Brain pericyte (primary cell): ENCODE measurements at regions not wholly inside any gene's neighbourhood (a gene's known extent, or its start where the extent isn't known, plus 50 kb on each side); places are given as distances from the start of the nearest gene placed in this dataset.

Source experiments
- DNase-seq: peaks from one replicate; pipeline ENCODE4 v3.0.0-alpha.2; 2012; ENCODE audit warnings: low read depth, low spot score

- no peak for DNase-seq
Observed at GRCh38 chr2:118519511-118519910, 327.9 kb downstream of the EN1 start.

- DNase-seq, result no peak
Observed at GRCh38 chr2:118510807-118511206, 336.6 kb downstream of the EN1 start.

DNA sequence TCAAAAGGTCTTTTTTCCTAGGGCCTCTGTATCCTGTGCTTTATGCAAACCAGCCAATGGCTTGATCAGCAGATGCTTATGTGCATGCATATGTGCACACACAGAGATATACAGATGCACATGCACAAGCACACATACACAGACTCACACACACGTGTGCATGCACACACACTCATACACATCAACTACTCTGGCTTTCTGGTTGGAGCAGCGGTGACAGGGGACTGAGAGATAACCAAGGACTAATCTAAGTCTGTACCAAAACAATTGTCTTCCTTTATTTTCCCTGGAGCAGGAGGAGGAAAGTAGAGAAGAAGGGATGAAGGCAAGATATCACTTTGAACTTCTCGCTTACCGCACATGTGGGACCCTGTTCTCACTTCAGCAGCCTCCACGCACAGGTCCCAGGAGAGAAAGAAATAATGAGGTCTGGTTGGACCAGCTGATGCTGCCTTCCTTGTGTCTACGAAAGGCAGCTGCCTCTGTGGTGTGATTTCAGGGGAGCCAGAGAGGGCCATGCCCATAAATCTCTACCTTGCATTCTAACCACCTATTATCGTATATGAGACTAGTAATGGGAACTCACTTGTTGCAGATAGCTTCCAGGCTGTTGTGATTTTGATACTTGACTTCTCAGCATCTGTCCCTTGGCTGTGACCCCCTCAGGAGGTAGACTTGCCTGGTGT, 338.0 kb downstream of the EN1 start:
- DNase-seq, result no peak

- no peak for DNase-seq
Observed at GRCh38 chr2:118508282-118508681, 339.2 kb downstream of the EN1 start.

GRCh38 chr2:118505436-118505835, 342.0 kb downstream of the EN1 start:
- no peak for DNase-seq

DNA sequence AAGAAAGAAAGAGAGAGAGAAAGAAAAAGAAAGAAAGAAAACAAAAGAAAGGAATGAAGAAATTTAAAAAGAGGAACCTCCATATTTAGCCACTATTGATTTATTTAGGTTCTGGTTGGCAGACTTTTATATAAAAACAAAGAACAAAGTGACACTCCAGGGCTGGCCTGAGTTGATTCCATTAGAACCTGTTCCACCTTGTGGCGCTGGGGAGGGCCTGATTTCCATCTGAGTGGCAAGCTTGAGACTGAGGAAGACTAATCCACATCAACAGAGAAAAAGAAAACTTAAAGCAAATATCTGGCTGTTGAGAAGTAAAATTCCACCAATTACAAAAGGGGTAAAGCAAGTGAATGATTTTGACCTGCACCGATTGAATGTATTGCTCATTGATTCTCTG, 345.3 kb downstream of the EN1 start:
- DNase-seq, result no peak

DNA sequence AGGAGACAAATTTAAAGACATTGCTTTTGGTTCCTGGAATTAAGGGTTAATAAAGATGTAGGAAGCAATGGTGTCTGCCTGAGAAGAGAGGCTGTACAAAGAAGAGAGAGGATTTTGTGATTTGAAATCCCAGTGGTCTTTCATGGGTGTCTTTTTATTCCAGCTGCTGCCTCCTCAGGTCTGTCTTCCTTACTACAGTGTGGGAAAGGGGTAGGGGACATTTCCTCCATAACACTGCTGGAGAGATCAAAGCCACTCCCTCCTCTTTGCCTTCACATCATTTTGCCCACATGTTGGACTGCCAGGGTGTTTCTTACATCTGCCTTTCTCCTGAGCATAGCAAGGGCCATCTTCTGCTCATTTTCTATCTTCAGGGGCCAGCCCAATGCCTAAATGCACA, 348.5 kb downstream of the EN1 start:
- no peak for DNase-seq

- no peak for DNase-seq
Observed at GRCh38 chr2:118496870-118497611, 350.4 kb downstream of the EN1 start.

- DNase-seq, result no peak
Observed at GRCh38 chr2:118496467-118496866, 351.0 kb downstream of the EN1 start.

DNA sequence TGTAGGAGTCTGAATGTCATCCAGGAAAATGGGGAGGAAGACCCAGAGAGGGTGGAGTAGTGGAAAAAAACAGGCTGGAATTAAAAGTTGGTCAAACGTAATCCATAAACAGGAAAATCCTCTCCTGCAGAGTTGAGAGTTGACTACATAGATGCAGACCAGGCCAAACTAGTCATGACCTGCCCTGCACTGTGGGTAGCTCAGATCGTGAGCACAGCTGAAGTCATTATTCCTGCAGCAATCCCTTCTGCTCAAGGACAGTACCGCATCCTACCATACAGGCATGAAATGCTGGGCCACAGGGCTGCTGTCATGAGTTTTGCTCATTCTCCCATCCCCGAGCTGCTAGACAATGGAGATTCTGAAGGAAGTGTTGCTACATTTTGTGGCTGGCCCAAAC, 352.2 kb downstream of the EN1 start:
- DNase-seq, result no peak

- no peak for DNase-seq
Observed at GRCh38 chr2:118493213-118493612, 354.2 kb downstream of the EN1 start.

DNA sequence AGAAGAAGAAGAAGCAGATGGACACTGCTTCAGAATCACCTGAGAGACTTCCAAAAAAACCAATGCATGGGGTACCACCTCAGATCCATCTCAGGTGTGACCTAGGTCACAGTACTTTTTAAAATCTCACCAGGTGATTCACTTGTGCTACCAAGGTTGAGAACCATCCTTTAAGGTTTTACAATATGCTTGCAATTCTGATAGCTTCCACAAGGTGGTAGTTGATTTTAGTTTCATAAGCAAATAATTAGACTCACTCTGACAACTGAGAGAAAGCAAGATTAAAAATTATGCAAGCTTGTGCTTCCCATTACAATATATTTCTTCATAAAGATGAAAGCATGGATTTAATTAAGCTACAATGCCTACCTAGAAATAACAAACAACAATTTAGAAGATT, 355.1 kb downstream of the EN1 start:
- DNase-seq, result no peak

DNA sequence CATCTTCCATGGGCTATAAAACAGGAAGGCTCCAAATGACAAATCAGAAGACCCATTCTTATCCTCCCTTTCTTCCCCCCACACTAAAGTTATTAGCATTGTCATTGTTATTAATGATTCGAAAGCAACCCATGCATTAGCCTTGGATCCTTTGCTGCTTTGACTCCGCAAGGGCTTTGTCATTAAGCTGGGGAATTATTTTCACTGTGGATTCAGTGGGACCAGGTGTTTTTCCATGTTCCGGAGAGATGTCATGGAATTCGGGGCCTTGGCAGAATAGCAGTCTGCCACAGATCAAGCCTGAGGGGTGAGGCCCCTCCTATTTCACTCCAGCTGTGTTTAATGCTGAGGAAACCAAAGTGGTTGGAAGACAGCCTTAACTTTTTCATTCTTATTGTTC, 357.1 kb downstream of the EN1 start:
- DNase-seq, result no peak

GRCh38 chr2:118489712-118490299, 357.6 kb downstream of the EN1 start:
- no peak for DNase-seq

DNA sequence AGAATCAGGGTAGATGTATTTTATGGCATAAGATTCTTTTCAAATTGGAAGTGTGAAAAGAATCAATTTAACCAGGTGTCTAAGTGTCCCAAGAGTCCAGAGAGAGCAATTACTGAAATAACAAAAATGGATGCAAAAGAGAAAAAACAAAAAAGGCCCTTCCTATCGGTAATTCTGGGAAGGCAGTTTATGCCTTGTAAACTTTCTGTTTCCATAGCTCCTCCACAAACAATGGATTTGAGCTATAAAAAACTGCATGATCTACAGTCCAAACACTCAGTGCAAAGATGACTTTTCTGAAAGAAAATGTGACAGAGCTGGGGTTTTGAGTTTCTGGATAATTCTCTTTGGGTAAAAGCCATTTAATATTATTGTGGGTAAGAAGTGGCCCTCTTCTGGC, 366.1 kb downstream of the EN1 start:
- no peak for DNase-seq

- DNase-seq, result no peak
Observed at GRCh38 chr2:118479020-118479419, 368.4 kb downstream of the EN1 start.

DNA sequence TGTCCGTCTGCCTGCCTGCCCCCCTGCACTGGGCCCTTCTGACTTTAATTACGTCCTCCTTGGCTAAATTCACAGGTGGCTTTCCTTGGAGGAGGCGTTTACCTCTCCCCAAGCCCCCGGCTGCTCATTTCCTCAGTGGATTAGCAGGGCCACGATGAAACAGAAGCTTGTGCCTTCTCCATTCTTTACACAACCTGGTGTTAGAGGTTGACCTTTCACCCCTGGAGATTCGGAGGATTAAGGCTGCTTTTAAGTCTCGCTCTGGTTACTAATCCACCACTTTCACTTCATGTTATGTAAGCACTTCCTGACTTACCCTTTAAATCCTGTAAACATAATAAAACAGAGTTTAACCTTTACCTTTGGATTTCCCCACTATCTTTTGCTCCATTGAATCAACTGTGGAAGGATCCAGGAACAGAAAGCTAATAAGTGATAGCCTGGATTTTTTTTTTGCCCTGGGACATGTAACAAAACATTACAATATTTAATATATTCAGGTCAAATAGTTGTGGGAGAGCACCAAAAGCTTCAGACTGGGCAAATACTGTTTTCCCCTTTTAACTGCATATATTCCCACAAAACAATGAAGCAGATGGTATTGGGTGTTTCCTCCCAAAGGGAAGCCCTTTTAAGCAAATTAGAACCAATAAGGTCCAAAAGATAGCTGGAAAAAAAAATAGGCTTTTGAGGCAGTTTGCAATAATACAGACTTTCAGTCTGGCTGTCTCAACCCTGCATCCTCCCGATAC, 370.2 kb downstream of the EN1 start:
- DNase-seq, result no peak

GRCh38 chr2:118475622-118476205, 371.7 kb downstream of the EN1 start:
- DNase-seq, result no peak

DNA sequence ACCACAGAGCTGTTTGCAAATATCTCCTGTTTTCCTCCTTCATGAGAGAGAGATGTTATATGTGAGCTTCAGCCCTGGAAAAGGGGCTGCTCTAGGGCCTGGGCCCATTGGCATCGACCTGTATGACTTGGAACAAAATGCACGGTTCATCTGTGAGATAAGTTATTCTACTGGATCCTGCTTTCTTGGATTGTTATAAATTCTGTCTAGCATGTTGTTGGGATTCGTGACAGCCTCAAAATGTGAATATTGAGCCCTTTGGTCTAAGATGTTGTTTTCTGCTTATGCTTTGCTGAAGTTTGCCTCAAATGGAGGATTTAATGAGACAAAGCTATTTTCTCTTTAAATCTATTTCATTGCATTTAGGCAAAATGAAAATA, 372.9 kb downstream of the EN1 start:
- DNase-seq, result no peak

GRCh38 chr2:118473846-118474540, 373.5 kb downstream of the EN1 start:
- DNase-seq, result no peak

- no peak for DNase-seq
Observed at GRCh38 chr2:118473241-118473640, 374.2 kb downstream of the EN1 start.
